HG02642 (cell line): ENCODE measurements at regions not wholly inside any gene's neighbourhood (a gene's known extent, or its start where the extent isn't known, plus 50 kb on each side); places are given as distances from the start of the nearest gene placed in this dataset.

ENCODE experiments used
- ATAC-seq: cut with Tn5 transposase; IDR thresholded peaks from one replicate; pipeline ENCODE4 v1.9.1; 2021; ENCODE audit warnings: mild to moderate bottlenecking; ENCODE audit not compliant: unreplicated experiment, poor library complexity

DNA sequence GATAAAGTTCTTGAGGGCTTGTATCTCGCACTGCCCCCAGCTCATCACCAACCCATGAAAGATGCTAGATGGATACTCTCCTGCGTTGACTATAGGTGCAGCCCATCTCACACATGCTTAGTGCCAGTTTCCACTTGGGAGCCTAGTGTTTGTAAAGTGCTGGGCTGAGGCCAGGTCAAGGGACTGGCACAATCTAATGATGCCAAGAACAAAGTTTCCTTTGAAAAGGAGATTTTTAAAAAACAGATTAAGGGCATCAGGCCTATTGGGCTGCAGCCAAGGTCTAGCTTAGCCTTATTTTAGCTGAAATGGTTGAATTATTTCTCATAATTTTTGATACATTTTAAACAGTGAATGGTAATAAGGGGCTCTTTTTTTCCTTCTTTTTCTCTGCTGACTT, 259.0 kb downstream of the ADRA2A start:
- ATAC-seq: no peak

- ATAC-seq: no peak
Measured at GRCh38 chr10:111338035-111338434, 261.2 kb downstream of the ADRA2A start.

GRCh38 chr10:111338805-111339204, 262.0 kb downstream of the ADRA2A start:
- peak; percentile 90 for ATAC-seq

DNA sequence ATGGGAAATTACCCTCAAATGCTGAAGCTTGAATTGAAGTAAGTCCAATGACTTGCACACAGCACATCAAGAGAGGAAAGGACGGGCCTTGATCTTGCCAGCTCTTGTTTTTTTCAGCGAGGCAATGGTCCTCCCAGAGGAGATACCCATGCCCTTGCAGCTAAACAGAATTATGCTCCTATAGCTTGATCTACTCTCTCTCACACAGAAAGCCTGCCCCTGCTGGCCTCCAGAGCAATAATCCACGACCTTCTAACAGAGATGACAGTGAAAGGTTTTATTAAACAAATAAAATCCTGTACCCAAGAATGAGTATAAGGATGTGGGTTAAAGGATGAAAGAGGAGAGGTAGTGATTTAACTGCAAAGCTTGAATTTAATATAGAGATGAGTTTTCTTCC, 268.0 kb downstream of the ADRA2A start:
- ATAC-seq: no peak

DNA sequence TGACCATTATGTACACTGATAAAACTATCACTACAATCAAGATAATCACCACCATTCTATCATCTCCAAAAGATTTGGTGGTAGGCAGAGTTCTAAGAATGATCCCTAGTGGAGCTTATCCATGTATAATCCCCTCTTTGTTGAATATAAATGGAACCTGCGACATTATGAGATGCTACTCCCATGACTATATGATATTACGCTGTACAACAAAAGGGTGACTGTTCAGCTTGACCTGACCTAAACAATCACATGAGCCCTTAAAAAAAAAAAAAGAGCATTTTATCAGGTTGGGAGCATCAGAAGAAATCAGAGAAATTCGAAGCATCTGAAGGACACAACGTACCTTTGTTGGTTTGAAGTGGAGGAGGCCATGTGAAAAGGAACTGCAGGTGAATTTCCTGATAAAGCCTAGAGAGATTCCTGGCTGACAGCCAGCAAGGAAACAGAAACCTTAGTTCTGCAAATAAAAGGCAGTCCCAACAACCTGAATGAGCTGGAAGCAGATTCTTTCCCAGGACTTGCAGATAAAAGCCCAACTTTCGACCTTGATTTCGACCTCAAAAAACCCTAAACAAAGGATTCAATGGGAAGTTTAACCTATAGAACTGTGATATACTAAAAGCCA, 270.7 kb downstream of the ADRA2A start:
- ATAC-seq: no peak

DNA sequence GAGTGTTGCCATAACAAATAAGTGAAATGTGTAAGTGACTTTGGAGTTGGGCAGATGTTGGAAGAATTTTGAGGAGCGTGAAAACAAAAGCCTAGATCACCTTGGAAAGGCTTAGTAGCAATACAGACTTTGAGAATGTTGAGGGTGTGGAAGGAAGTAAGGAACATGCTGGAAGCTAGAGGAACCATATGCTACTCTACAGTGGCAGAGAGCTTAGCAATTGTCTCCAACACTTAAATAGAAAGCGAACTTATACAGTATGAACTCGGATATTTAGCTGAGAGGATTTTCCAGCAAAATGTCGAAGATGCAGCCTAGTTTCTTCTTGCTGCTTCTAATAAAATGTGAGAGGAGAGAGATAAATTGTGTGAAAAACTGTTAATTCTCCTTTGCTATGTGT, 271.2 kb downstream of the ADRA2A start:
- no peak for ATAC-seq

- no peak for ATAC-seq
Measured at GRCh38 chr10:111354859-111355258, 278.0 kb downstream of the ADRA2A start.

DNA sequence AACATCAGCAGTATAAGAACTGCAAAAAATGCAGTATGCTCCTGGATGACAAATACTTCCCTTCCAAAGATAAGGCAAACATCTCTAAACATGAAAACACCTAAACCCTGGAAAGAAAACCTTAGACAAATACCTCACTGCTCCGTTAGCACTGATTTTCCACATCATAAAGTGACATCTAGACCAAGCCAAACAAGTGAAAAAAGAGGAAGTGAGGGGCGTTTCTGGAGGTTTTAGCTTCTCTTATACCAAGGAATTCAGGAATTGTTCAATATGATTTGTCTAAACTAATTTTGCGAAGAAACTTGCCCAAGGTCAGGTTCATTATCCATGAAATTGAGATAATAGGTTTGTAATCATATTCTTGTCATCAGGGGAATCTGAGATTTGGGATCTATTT, 279.7 kb downstream of the ADRA2A start:
- no peak for ATAC-seq

GRCh38 chr10:111357859-111358258, 281.0 kb downstream of the ADRA2A start:
- ATAC-seq: no peak

- ATAC-seq: peak; percentile 81
Measured at GRCh38 chr10:111360260-111360925, 283.6 kb downstream of the ADRA2A start.

DNA sequence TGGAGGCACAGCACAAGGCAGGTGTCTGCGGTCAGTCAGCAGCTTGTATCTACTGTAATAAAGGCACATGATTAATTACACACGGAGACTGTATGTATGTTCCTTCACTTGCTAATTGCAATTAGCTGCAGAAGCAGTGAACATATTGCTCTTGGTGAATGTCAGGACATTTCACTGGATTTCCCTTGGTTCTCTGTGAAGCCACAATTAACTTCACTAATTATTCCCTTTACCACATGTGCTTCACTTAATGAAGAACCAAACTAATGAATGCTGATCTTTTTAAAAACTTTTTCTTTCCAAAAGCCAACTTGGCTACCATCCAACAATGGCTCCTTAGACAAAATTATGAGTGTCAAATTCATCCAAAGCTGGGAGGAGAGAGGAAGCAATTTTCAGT, 290.7 kb downstream of the ADRA2A start:
- ATAC-seq: no peak

GRCh38 chr10:111370101-111370500, 293.3 kb downstream of the ADRA2A start:
- no peak for ATAC-seq

DNA sequence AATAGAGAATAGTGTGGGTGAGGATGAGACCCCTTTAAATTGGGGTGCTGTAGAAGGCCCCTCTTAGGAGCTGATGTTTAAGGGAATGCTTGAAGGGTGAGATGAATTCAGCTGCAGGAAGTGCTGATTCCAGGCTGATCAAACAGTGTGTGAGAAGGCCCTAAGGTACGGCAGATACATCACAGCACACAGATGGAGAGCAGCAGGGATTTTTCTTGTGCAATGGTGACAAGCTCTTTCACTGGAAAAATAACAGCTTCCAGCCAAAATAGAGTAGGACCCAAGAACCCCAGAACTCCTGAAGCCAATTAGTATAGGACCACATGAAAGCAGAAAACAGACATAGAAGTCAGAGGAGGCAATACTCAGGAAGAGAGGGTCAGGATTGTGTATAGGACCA, 296.9 kb downstream of the ADRA2A start:
- ATAC-seq: no peak

- ATAC-seq: no peak
Measured at GRCh38 chr10:111379534-111380187, 302.8 kb downstream of the ADRA2A start.

DNA sequence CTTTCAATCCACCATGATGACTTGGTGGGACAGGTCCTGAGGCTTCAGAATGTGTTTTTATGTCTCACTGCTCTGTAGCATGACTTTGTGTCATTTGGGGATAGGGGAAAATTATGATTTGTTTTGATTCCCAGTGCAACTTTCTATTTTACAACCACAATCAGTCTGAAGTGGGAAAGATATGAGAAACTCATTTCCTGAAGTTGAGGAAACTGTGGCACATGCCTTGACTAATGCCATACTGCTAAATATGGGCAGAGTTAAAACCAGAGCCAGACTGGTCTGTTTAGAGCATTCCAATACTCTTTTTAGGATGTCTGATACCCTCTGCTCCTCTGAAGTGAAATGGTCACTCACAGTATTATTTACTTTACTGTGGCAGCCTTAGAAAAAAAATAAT, 307.7 kb downstream of the ADRA2A start:
- no peak for ATAC-seq

- ATAC-seq: no peak
Measured at GRCh38 chr10:111390813-111391563, 314.2 kb downstream of the ADRA2A start.

DNA sequence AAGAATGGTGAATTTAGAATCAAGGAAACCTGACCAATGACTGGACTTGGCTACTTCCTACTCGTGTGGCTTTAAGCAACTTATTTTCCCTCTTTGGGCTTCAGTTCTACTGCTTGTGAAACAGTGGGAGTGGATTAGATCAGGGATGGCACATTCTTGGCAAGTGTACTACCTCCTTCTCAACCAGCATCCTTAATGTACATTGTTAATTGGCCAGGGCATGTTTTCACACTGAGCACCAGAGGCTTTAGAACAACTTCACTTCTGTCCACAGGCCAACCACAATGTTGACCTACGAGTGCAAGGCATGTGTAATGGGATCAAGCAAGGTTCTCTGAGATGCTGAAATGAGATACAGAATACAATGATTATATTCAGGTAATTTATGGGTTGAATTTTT, 315.3 kb downstream of the ADRA2A start:
- no peak for ATAC-seq

DNA sequence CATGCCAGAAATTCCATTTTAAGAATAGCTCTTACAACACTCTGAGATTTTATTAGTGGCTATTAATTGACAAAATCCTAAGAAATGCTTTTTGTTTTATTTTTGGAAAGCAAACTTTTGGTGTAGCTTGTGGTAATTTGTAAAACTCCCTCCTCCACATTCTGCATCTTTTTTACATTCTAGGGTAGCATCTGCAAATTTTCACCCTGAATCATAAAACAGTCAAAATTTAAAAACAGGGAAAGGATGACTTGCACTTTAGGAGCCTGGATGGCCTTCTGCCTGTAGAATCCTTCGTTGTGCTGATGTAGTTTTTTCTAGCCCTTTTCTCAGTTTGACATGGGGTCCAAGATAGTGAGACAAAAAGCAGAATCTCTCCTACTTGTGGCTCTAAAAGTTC, 316.1 kb downstream of the ADRA2A start:
- no peak for ATAC-seq

DNA sequence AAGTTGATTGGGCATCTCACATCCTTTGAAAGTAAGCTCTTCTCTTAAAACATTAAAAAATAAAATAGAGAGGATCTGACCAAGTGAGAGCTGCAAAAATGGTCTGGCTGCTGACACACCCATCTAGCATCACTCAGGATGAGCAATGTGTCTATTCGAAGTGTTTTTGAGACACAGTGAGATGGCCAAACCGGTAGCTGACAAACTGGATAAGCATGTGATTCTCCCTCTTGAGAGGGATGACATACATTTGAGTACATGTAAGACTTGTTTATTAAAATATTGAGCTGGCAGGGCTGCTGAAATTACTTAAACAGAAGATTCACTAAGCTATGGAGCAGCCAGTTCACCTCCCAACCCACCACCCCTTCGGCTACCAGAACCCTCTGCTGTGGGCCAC, 333.9 kb downstream of the ADRA2A start:
- no peak for ATAC-seq

DNA sequence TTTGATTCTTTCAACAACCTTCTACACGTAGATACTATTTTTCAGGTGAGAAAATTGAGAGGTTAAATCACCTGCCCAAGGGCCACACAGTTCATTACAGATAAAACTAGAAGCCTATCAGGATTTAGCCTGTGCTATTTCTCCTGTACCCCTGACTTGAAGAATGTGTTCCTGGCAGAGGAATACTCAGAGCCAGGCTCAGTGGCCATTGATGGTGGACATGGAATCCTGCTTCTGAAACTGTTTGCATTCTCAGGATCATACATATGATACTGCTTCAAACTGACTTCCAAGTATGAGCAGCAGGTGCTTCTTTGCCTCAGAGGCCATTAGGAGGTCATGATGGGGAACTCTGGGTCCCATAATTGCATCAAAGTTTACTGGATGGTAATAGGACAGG, 348.6 kb downstream of the ADRA2A start:
- ATAC-seq: no peak
